IMR-90 (cell line): ENCODE measurements at regions not wholly inside any gene's neighbourhood (a gene's known extent, or its start where the extent isn't known, plus 50 kb on each side); places are given as distances from the start of the nearest gene placed in this dataset.

Experiments
- ATAC-seq: fragments of 200-7000 bp; cut with Tn5 transposase; 2 replicates; pipeline ENCODE4 v1.9.1; 2020; ENCODE audit warnings: low read depth, mild to moderate bottlenecking, moderate library complexity
- BruUV-seq: library from RNA; stranded (reverse); fragments of 400-500 nt; replicated peaks from 2 replicates; lab custom pipeline; 2021; lab: Mats Ljungman, UMichigan
- CTCF ChIA-PET: fragments of 300-600 bp; formaldehyde crosslinking; extraction: SDS; loops from one replicate; lab custom pipeline; 2021; ENCODE audit warnings: antibody characterized with exemption; lab: Yijun Ruan, JAX
- POLR2A ChIA-PET: fragments of 300-600 bp; sonication (Branson Sonifier 250); formaldehyde crosslinking; loops from one replicate; lab custom pipeline; 2022; ENCODE audit warnings: antibody characterized with exemption; ENCODE audit not compliant: unreplicated experiment; lab: Charles Lee
- DNase-seq: peaks from one replicate; pipeline ENCODE4 v3.0.0; 2013
- H2AFZ ChIP-seq: replicated peaks from 2 replicates; pipeline ENCODE3; 2013; ENCODE audit warnings: low read length, mild to moderate bottlenecking; ENCODE audit not compliant: poor library complexity
- H2AK5ac ChIP-seq: 2 replicates; pipeline ENCODE4 v1.6.1; 2013; ENCODE audit warnings: low read depth, low read length, inconsistent platforms
- H2AK9ac ChIP-seq: replicated peaks from 2 replicates; pipeline ENCODE3; 2013; ENCODE audit warnings: mild to moderate bottlenecking, low read depth, low read length, moderate library complexity; ENCODE audit not compliant: poor library complexity
- H2BK120ac ChIP-seq: 2 replicates; pipeline ENCODE4 v1.6.1; 2013; ENCODE audit warnings: low read depth, low read length, inconsistent platforms
- H2BK15ac ChIP-seq: 3 replicates; pipeline ENCODE4 v1.6.1; 2013; ENCODE audit warnings: low read depth, low read length, inconsistent platforms
- H2BK20ac ChIP-seq: 2 replicates; pipeline ENCODE4 v1.6.1; 2013; ENCODE audit warnings: low read depth, mild to moderate bottlenecking, inconsistent platforms, low read length, moderate library complexity
- H2BK5ac ChIP-seq: 2 replicates; pipeline ENCODE4 v1.6.1; 2013; ENCODE audit warnings: mild to moderate bottlenecking, low read depth, low read length, inconsistent platforms; ENCODE audit not compliant: poor library complexity, severe bottlenecking
- H3K14ac ChIP-seq: replicated peaks from 2 replicates; pipeline ENCODE4 v1.6.1; 2013; ENCODE audit warnings: low read depth, low read length, inconsistent platforms
- H3K18ac ChIP-seq: 2 replicates; pipeline ENCODE4 v1.6.1; 2013; ENCODE audit warnings: low read depth, low read length, control low read depth
- H3K23ac ChIP-seq: 2 replicates; pipeline ENCODE4 v1.6.1; 2013; ENCODE audit warnings: low read depth, low read length, inconsistent platforms
- H3K27ac ChIP-seq: 2 replicates; pipeline ENCODE4 v1.5.1; 2013; ENCODE audit warnings: mild to moderate bottlenecking, control low read depth, low read length; ENCODE audit not compliant: insufficient read depth
- H3K27me3 ChIP-seq: 2 replicates; pipeline ENCODE4 v1.6.1; 2013; ENCODE audit warnings: low read length; ENCODE audit not compliant: control insufficient read depth, insufficient read depth
- H3K36me3 ChIP-seq: 2 replicates; pipeline ENCODE4 v1.6.1; 2013; ENCODE audit warnings: low read length, mixed read lengths; ENCODE audit not compliant: control insufficient read depth, insufficient read depth
- H3K4ac ChIP-seq: 2 replicates; pipeline ENCODE4 v1.6.1; 2013; ENCODE audit warnings: low read depth, low read length, inconsistent platforms
- H3K4me1 ChIP-seq: 2 replicates; pipeline ENCODE4 v1.6.1; 2013; ENCODE audit warnings: low read length, mixed read lengths; ENCODE audit not compliant: control insufficient read depth, insufficient read depth
- H3K4me2 ChIP-seq: 2 replicates; pipeline ENCODE4 v1.6.1; 2013; ENCODE audit warnings: low read depth, mild to moderate bottlenecking, control low read depth, low read length, moderate library complexity
- H3K4me3 ChIP-seq: 2 replicates; pipeline ENCODE4 v1.5.1; 2013; ENCODE audit warnings: low read depth, mild to moderate bottlenecking, control low read depth, low read length, moderate library complexity; ENCODE audit not compliant: insufficient read depth
- H3K56ac ChIP-seq: 2 replicates; pipeline ENCODE4 v1.6.1; 2013; ENCODE audit warnings: low read length, inconsistent platforms; ENCODE audit not compliant: insufficient read depth; ENCODE audit errors: extremely low read depth
- H3K79me1 ChIP-seq, 2 experiments: 2 replicates each; pipeline ENCODE4 v1.6.1; 2013; ENCODE audit warnings: low read length in 2 of 2, inconsistent platforms in 1 of 2, low read depth in 1 of 2
- H3K9ac ChIP-seq: 2 replicates; pipeline ENCODE4 v1.6.1; 2013; ENCODE audit warnings: low read depth, low read length, control low read depth
- H3K9me1 ChIP-seq: 2 replicates; pipeline ENCODE4 v1.6.1; 2013; ENCODE audit warnings: low read length, inconsistent platforms; ENCODE audit not compliant: insufficient read depth
- H3K9me3 ChIP-seq: 2 replicates; pipeline ENCODE4 v1.6.1; 2013; ENCODE audit warnings: low read length; ENCODE audit not compliant: control insufficient read depth, insufficient read depth
- H4K20me1 ChIP-seq: 2 replicates; pipeline ENCODE4 v1.6.1; 2013; ENCODE audit warnings: low read length, inconsistent platforms; ENCODE audit not compliant: insufficient read depth
- H4K5ac ChIP-seq: 2 replicates; pipeline ENCODE4 v1.6.1; 2013; ENCODE audit warnings: mild to moderate bottlenecking, low read depth, low read length, control low read depth
- H4K8ac ChIP-seq, 2 experiments: 2 replicates each; pipeline ENCODE4 v1.6.1; 2013; ENCODE audit warnings: low read depth in 2 of 2, low read length in 2 of 2, control low read depth in 1 of 2, inconsistent platforms in 1 of 2
- H4K91ac ChIP-seq: 2 replicates; pipeline ENCODE4 v1.6.1; 2013; ENCODE audit warnings: low read depth, low read length, inconsistent platforms; ENCODE audit not compliant: insufficient read depth
- BHLHE40 ChIP-seq: fragments of 150-350 bp; IDR thresholded peaks from 2 replicates; pipeline ENCODE4 v1.6.1; 2016; ENCODE audit warnings: mild to moderate bottlenecking, low read depth, low read length
- CEBPB ChIP-seq: IDR thresholded peaks from 2 replicates; pipeline ENCODE4 v1.6.1; 2012; ENCODE audit warnings: low read depth, low read length, improper control_type of control experiment
- MAFK ChIP-seq: IDR thresholded peaks from 2 replicates; pipeline ENCODE4 v1.6.1; 2012; ENCODE audit warnings: low read depth, low read length, improper control_type of control experiment
- MAZ ChIP-seq: IDR thresholded peaks from 2 replicates; pipeline ENCODE4 v1.6.1; 2012; ENCODE audit warnings: low read depth, mild to moderate bottlenecking, low read length, improper control_type of control experiment, moderate library complexity, borderline replicate concordance
- NFE2L2 ChIP-seq: fragments of 150-350 bp; IDR thresholded peaks from 2 replicates; pipeline ENCODE4 v1.6.1; 2016; ENCODE audit warnings: low read depth, mild to moderate bottlenecking, low read length
- POLR2A ChIP-seq: IDR thresholded peaks from 2 replicates; pipeline ENCODE4 v1.6.1; 2012; ENCODE audit warnings: mild to moderate bottlenecking, low read depth, low read length
- RAD21 ChIP-seq: IDR thresholded peaks from 2 replicates; pipeline ENCODE4 v1.6.1; 2012; ENCODE audit warnings: low read length, improper control_type of control experiment
- RCOR1 ChIP-seq: IDR thresholded peaks from 2 replicates; pipeline ENCODE4 v1.6.1; 2012; ENCODE audit warnings: mild to moderate bottlenecking, low read length, improper control_type of control experiment; ENCODE audit not compliant: insufficient replicate concordance
- dilution Hi-C: fragments of 300-500 bp; cut with HindIII; formaldehyde crosslinking; loops from one replicate; pipeline ENCODE4 v1.14.3; 2018; ENCODE audit warnings: low sequenced_read_pairs; ENCODE audit not compliant: unreplicated experiment
- in situ Hi-C: fragments of 300-500 bp; cut with MboI; formaldehyde crosslinking; loops from 3 replicates; pipeline ENCODE4 v1.14.3; 2019; ENCODE audit warnings: low sequenced_read_pairs, inconsistent platforms, mixed read lengths
- intact Hi-C: fragments of 100-400 bp; cut with micrococcal nuclease; formaldehyde crosslinking; loops from 2 replicates; pipeline ENCODE4 v1.10.0; 2022

DNA sequence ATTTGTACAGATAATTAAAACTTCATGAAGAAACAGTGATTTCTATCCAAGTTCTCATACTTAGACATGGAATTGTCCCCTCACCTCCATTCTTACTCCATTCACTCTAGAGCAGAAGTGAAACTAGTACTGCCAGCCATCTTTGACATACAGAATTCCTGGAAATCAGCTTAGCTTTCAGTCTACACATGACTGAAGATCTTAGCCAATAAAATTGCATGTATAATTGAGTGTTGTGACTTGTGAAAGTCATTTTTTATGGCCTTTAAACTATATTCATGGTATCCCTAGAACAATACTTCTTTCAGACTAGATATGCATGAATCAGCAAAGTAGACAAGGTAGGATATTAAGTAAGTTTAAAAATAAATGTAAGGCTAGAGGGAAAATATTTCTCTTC, 705.2 kb upstream of the ZNF608 start:
- in situ Hi-C loops (no loop called here), intact Hi-C loops (no loop called here), dilution Hi-C loops (no loop called here)
- no peak overlapping the region for H2AK9ac ChIP-seq
- DNase-seq (no peak), ATAC-seq (no peak)
- no peaks in the 10 kb centered on the region for H3K4me1 ChIP-seq
- no peak overlapping the region for H4K8ac ChIP-seq
- no peaks in the 10 kb centered on the region for H3K9me3 ChIP-seq
- no peaks in the 10 kb centered on the region for H3K27me3 ChIP-seq
- ChIA-PET CTCF (no interaction called here), POLR2A (no interaction called here)
- BruUV-seq: no TSS peak
- no peak overlapping the region for H2BK120ac ChIP-seq
- H2BK20ac ChIP-seq: no peak overlapping the region
- no peak overlapping the region for H4K5ac ChIP-seq
- no peak overlapping the region for H2AK5ac ChIP-seq
- no peaks in the 10 kb centered on the region for H3K36me3 ChIP-seq
- no peak overlapping the region for H2AFZ ChIP-seq
- no peak for TF ChIP-seq RAD21
- TF ChIP-seq BHLHE40: no peak
- TF ChIP-seq NFE2L2: no peak
- no peak for TF ChIP-seq MAZ
- TF ChIP-seq CEBPB: no peak
- TF ChIP-seq RCOR1: no peak
- no peak for TF ChIP-seq POLR2A
- TF ChIP-seq MAFK: no peak
- H3K27ac ChIP-seq: no peak overlapping the region
- H2BK15ac ChIP-seq: no peak overlapping the region
- H3K18ac ChIP-seq: no peak overlapping the region
- no peak overlapping the region for H3K4me2 ChIP-seq
- no peak overlapping the region for H3K23ac ChIP-seq
- H3K56ac ChIP-seq: no peak overlapping the region
- no peak overlapping the region for H3K9ac ChIP-seq
- H3K79me1 ChIP-seq: no peaks in the 10 kb centered on the region
- H4K91ac ChIP-seq: no peak overlapping the region
- no peak overlapping the region for H3K4ac ChIP-seq
- no peak overlapping the region for H3K4me3 ChIP-seq
- H3K9me1 ChIP-seq: no peaks in the 10 kb centered on the region
- no peak overlapping the region for H2BK5ac ChIP-seq
- no peak overlapping the region for H3K14ac ChIP-seq
- no peaks in the 10 kb centered on the region for H4K20me1 ChIP-seq
